HG02885 (cell line): ENCODE measurements at regions not wholly inside any gene's neighbourhood (a gene's known extent, or its start where the extent isn't known, plus 50 kb on each side); places are given as distances from the start of the nearest gene placed in this dataset.
"Not testable (repeated sequence)": the region's sequence is repeated elsewhere in the genome, so short reads cannot be mapped to it uniquely, and the experiment has no call there.

ENCODE experiments used
- ATAC-seq: cut with Tn5 transposase; IDR thresholded peaks from one replicate; pipeline ENCODE4 v1.9.1; 2021; ENCODE audit warnings: mild to moderate bottlenecking; ENCODE audit not compliant: unreplicated experiment, poor library complexity

- ATAC-seq: not testable (repeated sequence)
Observed at GRCh38 chr2:87583370-87583769, 164.5 kb upstream of the PLGLB2 start.

- not testable (repeated sequence) for ATAC-seq
Observed at GRCh38 chr2:87583803-87584202, 164.1 kb upstream of the PLGLB2 start.

- ATAC-seq: not testable (repeated sequence)
Observed at GRCh38 chr2:87584268-87584906, 163.5 kb upstream of the PLGLB2 start.

GRCh38 chr2:87587934-87588333 is 160.0 kb upstream of the PLGLB2 start:
- not testable (repeated sequence) for ATAC-seq

- not testable (repeated sequence) for ATAC-seq
Observed at GRCh38 chr2:87592974-87593373, 154.9 kb upstream of the PLGLB2 start.

GRCh38 chr2:87593784-87594610 is 153.9 kb upstream of the PLGLB2 start:
- ATAC-seq: not testable (repeated sequence)

- not testable (repeated sequence) for ATAC-seq
Observed at GRCh38 chr2:87594611-87594992, 153.3 kb upstream of the PLGLB2 start.

GRCh38 chr2:87595017-87595416 is 152.9 kb upstream of the PLGLB2 start:
- ATAC-seq: not testable (repeated sequence)

GRCh38 chr2:87600961-87601360 is 146.9 kb upstream of the PLGLB2 start:
- ATAC-seq: not testable (repeated sequence)

- not testable (repeated sequence) for ATAC-seq
Observed at GRCh38 chr2:87602118-87602517, 145.8 kb upstream of the PLGLB2 start.

- ATAC-seq: not testable (repeated sequence)
Observed at GRCh38 chr2:87602728-87603127, 145.2 kb upstream of the PLGLB2 start.

- ATAC-seq: not testable (repeated sequence)
Observed at GRCh38 chr2:87603418-87604278, 144.2 kb upstream of the PLGLB2 start.

GRCh38 chr2:87604279-87604818 is 143.5 kb upstream of the PLGLB2 start:
- ATAC-seq: not testable (repeated sequence)

- ATAC-seq: not testable (repeated sequence)
Observed at GRCh38 chr2:87604980-87605379, 142.9 kb upstream of the PLGLB2 start.

- not testable (repeated sequence) for ATAC-seq
Observed at GRCh38 chr2:87608377-87609166, 139.3 kb upstream of the PLGLB2 start.

GRCh38 chr2:87610974-87611373 is 136.9 kb upstream of the PLGLB2 start:
- not testable (repeated sequence) for ATAC-seq

- ATAC-seq: not testable (repeated sequence)
Observed at GRCh38 chr2:87611416-87611815, 136.5 kb upstream of the PLGLB2 start.

- not testable (repeated sequence) for ATAC-seq
Observed at GRCh38 chr2:87611956-87612355, 135.9 kb upstream of the PLGLB2 start.

GRCh38 chr2:87614829-87615434 is 133.0 kb upstream of the PLGLB2 start:
- ATAC-seq: not testable (repeated sequence)
